ENCODE measurements at regions not wholly inside any gene's neighbourhood (a gene's known extent, or its start where the extent isn't known, plus 50 kb on each side); places are given as distances from the start of the nearest gene placed in this dataset.

GRCh38 chr13:66040506-66040905, 1189.6 kb downstream of the PCDH9 start:
- TF ChIP-seq, protein P1, sequence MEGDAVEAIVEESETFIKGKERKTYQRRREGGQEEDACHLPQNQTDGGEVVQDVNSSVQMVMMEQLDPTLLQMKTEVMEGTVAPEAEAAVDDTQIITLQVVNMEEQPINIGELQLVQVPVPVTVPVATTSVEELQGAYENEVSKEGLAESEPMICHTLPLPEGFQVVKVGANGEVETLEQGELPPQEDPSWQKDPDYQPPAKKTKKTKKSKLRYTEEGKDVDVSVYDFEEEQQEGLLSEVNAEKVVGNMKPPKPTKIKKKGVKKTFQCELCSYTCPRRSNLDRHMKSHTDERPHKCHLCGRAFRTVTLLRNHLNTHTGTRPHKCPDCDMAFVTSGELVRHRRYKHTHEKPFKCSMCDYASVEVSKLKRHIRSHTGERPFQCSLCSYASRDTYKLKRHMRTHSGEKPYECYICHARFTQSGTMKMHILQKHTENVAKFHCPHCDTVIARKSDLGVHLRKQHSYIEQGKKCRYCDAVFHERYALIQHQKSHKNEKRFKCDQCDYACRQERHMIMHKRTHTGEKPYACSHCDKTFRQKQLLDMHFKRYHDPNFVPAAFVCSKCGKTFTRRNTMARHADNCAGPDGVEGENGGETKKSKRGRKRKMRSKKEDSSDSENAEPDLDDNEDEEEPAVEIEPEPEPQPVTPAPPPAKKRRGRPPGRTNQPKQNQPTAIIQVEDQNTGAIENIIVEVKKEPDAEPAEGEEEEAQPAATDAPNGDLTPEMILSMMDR (IDR thresholded peaks at IDR 0.05; ENCODE audit: low read depth, low read length, poor library complexity, severe bottlenecking) = no peak
- no peak for TF ChIP-seq EZH2phosphoT487 (IDR thresholded peaks at IDR 0.05; ENCODE audit: borderline replicate concordance, low read length)
